GM23338 (cell line): ENCODE measurements at regions not wholly inside any gene's neighbourhood (a gene's known extent, or its start where the extent isn't known, plus 50 kb on each side); places are given as distances from the start of the nearest gene placed in this dataset.

Experiments
- CREB1 ChIP-seq: fragments of 250-450 bp; sonication (Bioruptor Pico); IDR thresholded peaks from 2 replicates; pipeline ENCODE4 v1.5.0; 2020; ENCODE audit warnings: low read depth, mild to moderate bottlenecking, moderate library complexity
- EZH2 ChIP-seq: fragments of 200-600 bp; sonication (generic); IDR thresholded peaks from one replicate; pipeline ENCODE4 v1.8.0; 2017; ENCODE audit warnings: antibody characterized with exemption, mild to moderate bottlenecking, low read depth; ENCODE audit not compliant: unreplicated experiment
- EZH2phosphoT487 ChIP-seq: fragments of 200-600 bp; sonication (generic); IDR thresholded peaks from one replicate; pipeline ENCODE4 v1.8.1; 2018; ENCODE audit warnings: antibody characterized with exemption; ENCODE audit not compliant: unreplicated experiment
- JUNB ChIP-seq: IDR thresholded peaks from one replicate; pipeline ENCODE4 v1.6.1; 2016; ENCODE audit warnings: antibody characterized with exemption; ENCODE audit not compliant: unreplicated experiment
- NANOG ChIP-seq: IDR thresholded peaks from 2 replicates; pipeline ENCODE4 v1.6.1; 2016; ENCODE audit warnings: antibody characterized with exemption, borderline replicate concordance
- POLR2AphosphoS5 ChIP-seq: IDR thresholded peaks from 2 replicates; pipeline ENCODE4 v1.6.1; 2016; ENCODE audit warnings: antibody characterized with exemption, low read depth
- STAT1 ChIP-seq: IDR thresholded peaks from one replicate; pipeline ENCODE4 v1.6.1; 2016; ENCODE audit warnings: antibody characterized with exemption; ENCODE audit not compliant: unreplicated experiment
- TF ChIP-seq, protein P1 (sequence below): IDR thresholded peaks from one replicate; pipeline ENCODE4 v1.6.1; 2018; ENCODE audit warnings: antibody characterized with exemption; ENCODE audit not compliant: unreplicated experiment
- TF ChIP-seq, protein P2 (sequence below), 2 experiments: fragments of 200-600 bp in 1 of 2; sonication (generic) in 1 of 2; conservative IDR thresholded peaks; 2 replicates each; pipeline versions ENCODE4 v1.5.1 to v1.6.1; 2016 to 2017; ENCODE audit warnings: antibody characterized with exemption in 2 of 2, low read depth in 2 of 2, mild to moderate bottlenecking in 2 of 2, moderate library complexity in 1 of 2

DNA sequence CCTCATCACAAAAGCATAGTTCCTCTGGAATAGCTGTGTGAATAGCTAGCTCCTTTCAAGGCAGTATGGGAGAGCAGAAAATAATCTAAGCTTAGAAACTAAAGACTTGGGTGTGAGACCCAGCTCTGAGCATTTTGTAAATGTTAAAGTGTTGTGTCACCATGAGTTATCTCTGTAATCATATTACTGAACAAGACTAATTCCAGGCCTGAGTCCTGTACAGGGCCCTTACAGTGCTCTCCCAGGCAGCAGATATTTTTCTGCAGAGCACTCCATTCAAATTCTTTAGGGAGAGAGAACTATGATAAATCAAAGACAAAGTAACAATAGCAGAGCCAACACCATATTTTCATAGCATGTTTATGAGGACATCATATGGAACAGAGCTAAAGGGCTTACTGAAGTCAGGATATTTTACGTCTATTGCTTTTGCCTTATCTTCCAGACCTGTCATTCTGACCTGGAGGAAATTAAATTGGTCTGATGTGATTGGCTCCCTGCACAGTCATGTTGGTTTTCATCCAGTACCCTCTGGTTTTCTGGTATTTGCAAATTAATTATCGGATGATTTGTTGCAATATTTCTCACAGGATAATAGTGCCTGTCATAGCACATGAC lies 172.6 kb upstream of the PPP2R3A start:
- TF ChIP-seq EZH2phosphoT487 (no peak), POLR2AphosphoS5 (no peak), EZH2 (no peak), STAT1 (no peak), JUNB (no peak), NANOG (no peak), CREB1 (no peak)
- TF ChIP-seq, protein P1, sequence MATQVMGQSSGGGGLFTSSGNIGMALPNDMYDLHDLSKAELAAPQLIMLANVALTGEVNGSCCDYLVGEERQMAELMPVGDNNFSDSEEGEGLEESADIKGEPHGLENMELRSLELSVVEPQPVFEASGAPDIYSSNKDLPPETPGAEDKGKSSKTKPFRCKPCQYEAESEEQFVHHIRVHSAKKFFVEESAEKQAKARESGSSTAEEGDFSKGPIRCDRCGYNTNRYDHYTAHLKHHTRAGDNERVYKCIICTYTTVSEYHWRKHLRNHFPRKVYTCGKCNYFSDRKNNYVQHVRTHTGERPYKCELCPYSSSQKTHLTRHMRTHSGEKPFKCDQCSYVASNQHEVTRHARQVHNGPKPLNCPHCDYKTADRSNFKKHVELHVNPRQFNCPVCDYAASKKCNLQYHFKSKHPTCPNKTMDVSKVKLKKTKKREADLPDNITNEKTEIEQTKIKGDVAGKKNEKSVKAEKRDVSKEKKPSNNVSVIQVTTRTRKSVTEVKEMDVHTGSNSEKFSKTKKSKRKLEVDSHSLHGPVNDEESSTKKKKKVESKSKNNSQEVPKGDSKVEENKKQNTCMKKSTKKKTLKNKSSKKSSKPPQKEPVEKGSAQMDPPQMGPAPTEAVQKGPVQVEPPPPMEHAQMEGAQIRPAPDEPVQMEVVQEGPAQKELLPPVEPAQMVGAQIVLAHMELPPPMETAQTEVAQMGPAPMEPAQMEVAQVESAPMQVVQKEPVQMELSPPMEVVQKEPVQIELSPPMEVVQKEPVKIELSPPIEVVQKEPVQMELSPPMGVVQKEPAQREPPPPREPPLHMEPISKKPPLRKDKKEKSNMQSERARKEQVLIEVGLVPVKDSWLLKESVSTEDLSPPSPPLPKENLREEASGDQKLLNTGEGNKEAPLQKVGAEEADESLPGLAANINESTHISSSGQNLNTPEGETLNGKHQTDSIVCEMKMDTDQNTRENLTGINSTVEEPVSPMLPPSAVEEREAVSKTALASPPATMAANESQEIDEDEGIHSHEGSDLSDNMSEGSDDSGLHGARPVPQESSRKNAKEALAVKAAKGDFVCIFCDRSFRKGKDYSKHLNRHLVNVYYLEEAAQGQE = no peak
- TF ChIP-seq, protein P2, sequence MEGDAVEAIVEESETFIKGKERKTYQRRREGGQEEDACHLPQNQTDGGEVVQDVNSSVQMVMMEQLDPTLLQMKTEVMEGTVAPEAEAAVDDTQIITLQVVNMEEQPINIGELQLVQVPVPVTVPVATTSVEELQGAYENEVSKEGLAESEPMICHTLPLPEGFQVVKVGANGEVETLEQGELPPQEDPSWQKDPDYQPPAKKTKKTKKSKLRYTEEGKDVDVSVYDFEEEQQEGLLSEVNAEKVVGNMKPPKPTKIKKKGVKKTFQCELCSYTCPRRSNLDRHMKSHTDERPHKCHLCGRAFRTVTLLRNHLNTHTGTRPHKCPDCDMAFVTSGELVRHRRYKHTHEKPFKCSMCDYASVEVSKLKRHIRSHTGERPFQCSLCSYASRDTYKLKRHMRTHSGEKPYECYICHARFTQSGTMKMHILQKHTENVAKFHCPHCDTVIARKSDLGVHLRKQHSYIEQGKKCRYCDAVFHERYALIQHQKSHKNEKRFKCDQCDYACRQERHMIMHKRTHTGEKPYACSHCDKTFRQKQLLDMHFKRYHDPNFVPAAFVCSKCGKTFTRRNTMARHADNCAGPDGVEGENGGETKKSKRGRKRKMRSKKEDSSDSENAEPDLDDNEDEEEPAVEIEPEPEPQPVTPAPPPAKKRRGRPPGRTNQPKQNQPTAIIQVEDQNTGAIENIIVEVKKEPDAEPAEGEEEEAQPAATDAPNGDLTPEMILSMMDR (conservative IDR thresholded peaks at IDR 0.05; ENCODE audit: low read depth in 2 of 2) = no peak
